ENCODE measurements at regions not wholly inside any gene's neighbourhood (a gene's known extent, or its start where the extent isn't known, plus 50 kb on each side); places are given as distances from the start of the nearest gene placed in this dataset.

GRCh38 chr1:29749024-29749945, 513.0 kb downstream of the PTPRU start:
- no peaks in the 10 kb centered on the region for H3K36me3 Mint-ChIP-seq (ENCODE audit: low read depth)
- H3K36me3 ChIP-seq (ENCODE audit: control insufficient read depth, insufficient read depth, low read length) = no peaks in the 10 kb centered on the region
- H3K4me3 ChIP-seq (ENCODE audit: low read length) = no peak overlapping the region
- 78 to 83% methylated on average over 4 to 6 of the region's 6 CpGs for WGBS, 2 experiments (ENCODE audit: insufficient coverage in 1 of 2, insufficient read length in 1 of 2)
- no peak overlapping the region for H3K4me3 Mint-ChIP-seq
- DNase-seq = peak; percentile 17
- H3K27ac ChIP-seq (ENCODE audit: low read depth, low read length) = no peak overlapping the region
- no peaks in the 10 kb centered on the region for H3K4me1 Mint-ChIP-seq
- no peak overlapping the region for H3K9ac ChIP-seq (ENCODE audit: extremely low read depth, low read length, poor library complexity, severe bottlenecking)
- no peaks in the 10 kb centered on the region for H3K9me3 Mint-ChIP-seq
- H3K27me3 Mint-ChIP-seq (ENCODE audit: insufficient read depth) = peaks cover 4% of the 10 kb centered on the region
- peaks cover 6% of the 10 kb centered on the region for H3K27me3 ChIP-seq (ENCODE audit: control insufficient read depth, insufficient read depth, low read length, poor library complexity, severe bottlenecking)
- no peaks in the 10 kb centered on the region for H3K4me1 ChIP-seq (ENCODE audit: control insufficient read depth, insufficient read depth, low read length)
- TF ChIP-seq, protein P1, sequence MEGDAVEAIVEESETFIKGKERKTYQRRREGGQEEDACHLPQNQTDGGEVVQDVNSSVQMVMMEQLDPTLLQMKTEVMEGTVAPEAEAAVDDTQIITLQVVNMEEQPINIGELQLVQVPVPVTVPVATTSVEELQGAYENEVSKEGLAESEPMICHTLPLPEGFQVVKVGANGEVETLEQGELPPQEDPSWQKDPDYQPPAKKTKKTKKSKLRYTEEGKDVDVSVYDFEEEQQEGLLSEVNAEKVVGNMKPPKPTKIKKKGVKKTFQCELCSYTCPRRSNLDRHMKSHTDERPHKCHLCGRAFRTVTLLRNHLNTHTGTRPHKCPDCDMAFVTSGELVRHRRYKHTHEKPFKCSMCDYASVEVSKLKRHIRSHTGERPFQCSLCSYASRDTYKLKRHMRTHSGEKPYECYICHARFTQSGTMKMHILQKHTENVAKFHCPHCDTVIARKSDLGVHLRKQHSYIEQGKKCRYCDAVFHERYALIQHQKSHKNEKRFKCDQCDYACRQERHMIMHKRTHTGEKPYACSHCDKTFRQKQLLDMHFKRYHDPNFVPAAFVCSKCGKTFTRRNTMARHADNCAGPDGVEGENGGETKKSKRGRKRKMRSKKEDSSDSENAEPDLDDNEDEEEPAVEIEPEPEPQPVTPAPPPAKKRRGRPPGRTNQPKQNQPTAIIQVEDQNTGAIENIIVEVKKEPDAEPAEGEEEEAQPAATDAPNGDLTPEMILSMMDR (conservative IDR thresholded peaks at IDR 0.05) = no peak
- H3K9me3 ChIP-seq (ENCODE audit: control insufficient read depth, low read length) = no peaks in the 10 kb centered on the region
- no peak overlapping the region for H3K27ac Mint-ChIP-seq

DNA sequence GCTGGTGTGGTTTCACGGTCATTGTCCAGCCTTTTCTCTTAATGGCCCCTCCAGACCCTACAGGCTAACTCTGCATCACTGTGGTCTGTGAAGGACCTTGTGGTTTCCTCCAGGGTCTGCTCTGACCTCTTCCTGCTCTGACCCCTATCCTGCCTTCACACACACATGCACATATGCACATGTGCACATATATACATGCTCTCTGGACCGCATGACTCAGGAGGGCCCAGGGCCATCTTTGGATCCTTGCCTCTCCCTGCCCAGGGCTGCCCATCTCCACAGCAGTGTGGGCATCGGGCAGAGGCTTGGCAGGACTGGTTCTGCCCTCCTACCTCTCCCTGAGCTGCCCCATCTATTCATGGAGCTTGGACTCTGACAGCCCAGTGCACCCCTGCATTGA, 510.9 kb downstream of the PTPRU start:
- Histone ChIP-seq H3K9ac (ENCODE audit: extremely low read depth, low read length, poor library complexity, severe bottlenecking) (no peak overlapping the region), H3K36me3 (ENCODE audit: control insufficient read depth, insufficient read depth, low read length) (no peaks in the 10 kb centered on the region), H3K4me3 (ENCODE audit: low read length) (no peak overlapping the region), H3K9me3 (ENCODE audit: control insufficient read depth, low read length) (no peaks in the 10 kb centered on the region), H3K27ac (ENCODE audit: low read depth, low read length) (no peak overlapping the region), H3K27me3 (ENCODE audit: control insufficient read depth, insufficient read depth, low read length, poor library complexity, severe bottlenecking) (peaks cover 10% of the 10 kb centered on the region), H3K4me1 (ENCODE audit: control insufficient read depth, insufficient read depth, low read length) (no peaks in the 10 kb centered on the region)
- H3K27me3 Mint-ChIP-seq (ENCODE audit: insufficient read depth) = peaks cover 1% of the 10 kb centered on the region
- TF ChIP-seq, protein P1 (conservative IDR thresholded peaks at IDR 0.05) = no peak
- H3K9me3 Mint-ChIP-seq = no peaks in the 10 kb centered on the region
- DNase-seq = no peak
- no peak overlapping the region for H3K27ac Mint-ChIP-seq
- H3K4me1 Mint-ChIP-seq = no peaks in the 10 kb centered on the region
- H3K4me3 Mint-ChIP-seq = no peak overlapping the region
- no peaks in the 10 kb centered on the region for H3K36me3 Mint-ChIP-seq (ENCODE audit: low read depth)
- 86 to 93% methylated on average over 2 to 3 of the region's 3 CpGs for WGBS, 2 experiments (ENCODE audit: insufficient coverage in 1 of 2, insufficient read length in 1 of 2)

GRCh38 chr1:29746076-29746665, 509.8 kb downstream of the PTPRU start:
- Mint-ChIP-seq H3K27me3 (ENCODE audit: insufficient read depth) (peaks cover 1% of the 10 kb centered on the region), H3K4me3 (no peak overlapping the region), H3K9me3 (no peaks in the 10 kb centered on the region), H3K36me3 (ENCODE audit: low read depth) (no peaks in the 10 kb centered on the region), H3K4me1 (no peaks in the 10 kb centered on the region), H3K27ac (no peak overlapping the region)
- H3K4me3 ChIP-seq (ENCODE audit: low read length) = no peak overlapping the region
- 93 to 94% methylated on average over 2 to 5 of the region's 5 CpGs for WGBS, 2 experiments (ENCODE audit: insufficient coverage in 1 of 2, insufficient read length in 1 of 2)
- DNase-seq = no peak
- TF ChIP-seq, protein P1 (conservative IDR thresholded peaks at IDR 0.05) = no peak
- H3K4me1 ChIP-seq (ENCODE audit: control insufficient read depth, insufficient read depth, low read length) = no peaks in the 10 kb centered on the region
- H3K27me3 ChIP-seq (ENCODE audit: control insufficient read depth, insufficient read depth, low read length, poor library complexity, severe bottlenecking) = peaks cover 15% of the 10 kb centered on the region
- no peak overlapping the region for H3K27ac ChIP-seq (ENCODE audit: low read depth, low read length)
- no peak overlapping the region for H3K9ac ChIP-seq (ENCODE audit: extremely low read depth, low read length, poor library complexity, severe bottlenecking)
- H3K9me3 ChIP-seq (ENCODE audit: control insufficient read depth, low read length) = no peaks in the 10 kb centered on the region
- no peaks in the 10 kb centered on the region for H3K36me3 ChIP-seq (ENCODE audit: control insufficient read depth, insufficient read depth, low read length)

Data from endodermal cell (in vitro differentiated cells).